Ovary (tissue), 3 donors: ENCODE measurements at regions not wholly inside any gene's neighbourhood (a gene's known extent, or its start where the extent isn't known, plus 50 kb on each side); places are given as distances from the start of the nearest gene placed in this dataset.
"Not testable (repeated sequence)": the region's sequence is repeated elsewhere in the genome, so short reads cannot be mapped to it uniquely, and the experiment has no call there.

Source experiments
- EP300 ChIP-seq: sonication (generic); formaldehyde crosslinking; IDR thresholded peaks from one replicate; pipeline ENCODE4 v1.6.1; 2017; ENCODE audit warnings: antibody characterized with exemption
- TF ChIP-seq, protein P1 (sequence below), 3 donors: fragments of 450-650 bp in 2 of 3; fragments of 200-600 bp in 1 of 3; IDR thresholded peaks; one replicate each; pipeline versions ENCODE4 v1.5.1 to v1.8.0; 2016 to 2022; ENCODE audit warnings: antibody characterized with exemption in 3 of 3, mild to moderate bottlenecking in 1 of 3
- donor health status: DM: no; HTN: no; CAD: no.

DNA sequence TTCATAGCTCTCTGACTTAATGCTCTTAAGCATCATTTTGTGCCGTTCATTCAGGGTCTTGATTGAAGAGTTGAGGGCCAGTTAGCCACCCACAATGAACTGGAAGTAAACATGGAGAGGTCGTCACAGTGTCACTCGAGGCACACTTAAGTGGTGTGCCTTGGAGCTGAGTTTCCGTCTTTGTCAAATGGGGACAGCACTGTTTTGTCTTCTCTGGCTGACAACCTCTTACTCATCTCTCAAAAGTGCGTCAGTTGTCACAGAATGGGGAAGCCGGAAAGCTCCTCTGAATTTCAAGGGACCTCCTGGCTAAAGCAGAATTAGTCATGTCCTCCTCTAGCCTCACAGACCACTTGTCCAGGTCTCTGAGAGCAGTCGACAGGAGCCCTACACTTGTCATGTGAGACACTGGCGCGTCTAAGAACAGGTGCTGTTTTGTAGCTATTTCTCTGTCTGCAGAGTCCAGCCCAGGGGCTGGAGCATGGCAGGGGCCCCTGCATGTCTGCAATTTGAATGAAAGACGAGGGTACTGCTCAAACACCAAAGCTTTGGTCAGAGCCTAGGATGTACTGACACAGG is 231.5 kb downstream of the NPIPA7 start:
- TF ChIP-seq, protein P1, sequence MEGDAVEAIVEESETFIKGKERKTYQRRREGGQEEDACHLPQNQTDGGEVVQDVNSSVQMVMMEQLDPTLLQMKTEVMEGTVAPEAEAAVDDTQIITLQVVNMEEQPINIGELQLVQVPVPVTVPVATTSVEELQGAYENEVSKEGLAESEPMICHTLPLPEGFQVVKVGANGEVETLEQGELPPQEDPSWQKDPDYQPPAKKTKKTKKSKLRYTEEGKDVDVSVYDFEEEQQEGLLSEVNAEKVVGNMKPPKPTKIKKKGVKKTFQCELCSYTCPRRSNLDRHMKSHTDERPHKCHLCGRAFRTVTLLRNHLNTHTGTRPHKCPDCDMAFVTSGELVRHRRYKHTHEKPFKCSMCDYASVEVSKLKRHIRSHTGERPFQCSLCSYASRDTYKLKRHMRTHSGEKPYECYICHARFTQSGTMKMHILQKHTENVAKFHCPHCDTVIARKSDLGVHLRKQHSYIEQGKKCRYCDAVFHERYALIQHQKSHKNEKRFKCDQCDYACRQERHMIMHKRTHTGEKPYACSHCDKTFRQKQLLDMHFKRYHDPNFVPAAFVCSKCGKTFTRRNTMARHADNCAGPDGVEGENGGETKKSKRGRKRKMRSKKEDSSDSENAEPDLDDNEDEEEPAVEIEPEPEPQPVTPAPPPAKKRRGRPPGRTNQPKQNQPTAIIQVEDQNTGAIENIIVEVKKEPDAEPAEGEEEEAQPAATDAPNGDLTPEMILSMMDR (IDR thresholded peaks at IDR 0.05), result not testable (repeated sequence)
- not testable (repeated sequence) for TF ChIP-seq EP300
